Cerebellar cortex (tissue), 1 donor: ENCODE measurements at regions not wholly inside any gene's neighbourhood (a gene's known extent, or its start where the extent isn't known, plus 50 kb on each side); places are given as distances from the start of the nearest gene placed in this dataset.

ENCODE experiments used
- DNase-seq: peaks from one replicate; pipeline ENCODE4 v3.0.0-alpha.2; 2015; ENCODE audit warnings: low spot score

GRCh38 chr2:239778042-239778851 lies 246.9 kb downstream of the NDUFA10 start:
- no peak for DNase-seq

DNA sequence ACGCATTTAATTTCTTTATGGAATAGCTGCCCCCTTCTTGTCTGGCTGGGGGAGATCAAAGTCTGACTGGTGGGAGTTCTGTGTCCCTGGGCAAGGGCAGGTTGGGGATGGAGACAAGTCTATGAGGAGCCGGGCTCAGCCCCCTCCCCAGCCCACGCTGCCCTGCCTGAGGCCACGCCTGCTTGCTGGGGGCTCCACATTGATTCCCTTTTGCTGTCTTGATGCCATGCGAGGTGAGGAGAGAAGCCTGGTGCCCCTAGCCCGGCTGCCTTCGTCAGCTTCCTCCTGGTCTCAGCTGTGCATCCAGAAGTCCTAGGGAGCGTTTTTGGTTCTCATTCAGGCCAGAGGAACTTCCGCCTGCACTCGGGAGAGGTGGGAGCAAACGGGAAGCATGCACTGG lies 247.9 kb downstream of the NDUFA10 start:
- DNase-seq = no peak

DNA sequence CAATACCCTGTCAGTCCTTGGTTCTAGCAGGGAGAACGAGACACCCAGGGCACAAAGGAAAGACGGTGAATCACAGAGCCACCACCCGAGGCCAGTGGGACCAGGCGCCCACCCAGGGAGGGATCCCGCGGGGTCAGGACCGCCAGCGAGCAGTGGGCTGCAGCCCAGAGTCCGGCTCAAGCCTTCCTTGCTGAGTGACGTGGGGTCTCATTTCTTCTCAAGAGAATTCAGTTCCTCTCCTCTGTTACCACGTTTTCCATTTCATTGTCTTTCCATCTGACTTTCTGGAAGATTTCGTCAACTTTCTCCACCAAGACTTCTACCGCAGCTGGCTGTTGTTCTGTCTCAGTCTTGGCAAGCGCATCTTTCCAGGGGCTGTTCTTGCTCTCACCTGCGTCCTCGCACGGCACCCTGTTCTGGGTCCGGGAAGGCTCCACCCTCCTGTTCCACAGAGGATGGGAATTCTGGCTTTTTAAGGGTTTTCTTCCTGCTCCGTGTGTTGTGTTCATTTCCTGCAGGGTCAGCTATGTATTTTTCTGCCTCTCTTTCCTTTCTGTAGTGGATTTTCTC lies 248.6 kb downstream of the NDUFA10 start:
- DNase-seq = no peak

GRCh38 chr2:239775623-239776435 lies 249.3 kb downstream of the NDUFA10 start:
- no peak for DNase-seq

DNA sequence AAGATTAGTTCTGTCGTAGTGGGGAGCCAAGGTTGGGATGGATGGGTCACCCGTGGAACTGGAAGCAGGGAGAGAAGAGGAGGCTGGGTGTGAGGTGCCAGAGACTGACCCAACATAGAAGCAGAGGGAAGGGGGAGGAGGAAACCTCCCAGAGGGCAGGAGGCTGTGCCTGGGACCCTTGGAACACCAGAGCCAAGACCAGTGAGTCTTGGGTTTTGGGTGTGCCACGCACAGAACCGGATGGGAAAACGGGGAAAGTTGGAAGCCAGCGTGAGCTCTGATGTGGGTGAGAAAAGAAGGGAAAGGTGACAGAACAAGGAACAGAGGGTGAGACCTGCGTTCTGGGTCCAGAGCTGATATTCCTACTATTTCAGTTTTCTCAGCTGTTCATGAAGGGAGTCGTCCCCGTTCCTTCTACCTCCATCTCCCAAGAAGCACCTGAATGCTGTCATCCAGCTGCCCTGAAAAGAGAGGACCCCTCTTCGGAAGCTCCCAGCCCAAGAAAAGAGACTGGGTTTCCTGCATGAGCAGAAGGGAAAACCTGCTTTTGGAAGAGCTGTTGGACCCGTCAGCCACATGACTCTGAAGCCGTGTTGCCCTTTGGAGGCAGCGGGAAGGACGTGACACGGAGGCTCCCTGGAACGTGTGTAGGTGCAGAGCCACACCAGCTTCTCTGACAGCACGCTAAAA lies 250.1 kb downstream of the NDUFA10 start:
- no peak for DNase-seq

- DNase-seq = no peak
These were observed 251.0 kb downstream of the NDUFA10 start for GRCh38 chr2:239774142-239774462.

DNA sequence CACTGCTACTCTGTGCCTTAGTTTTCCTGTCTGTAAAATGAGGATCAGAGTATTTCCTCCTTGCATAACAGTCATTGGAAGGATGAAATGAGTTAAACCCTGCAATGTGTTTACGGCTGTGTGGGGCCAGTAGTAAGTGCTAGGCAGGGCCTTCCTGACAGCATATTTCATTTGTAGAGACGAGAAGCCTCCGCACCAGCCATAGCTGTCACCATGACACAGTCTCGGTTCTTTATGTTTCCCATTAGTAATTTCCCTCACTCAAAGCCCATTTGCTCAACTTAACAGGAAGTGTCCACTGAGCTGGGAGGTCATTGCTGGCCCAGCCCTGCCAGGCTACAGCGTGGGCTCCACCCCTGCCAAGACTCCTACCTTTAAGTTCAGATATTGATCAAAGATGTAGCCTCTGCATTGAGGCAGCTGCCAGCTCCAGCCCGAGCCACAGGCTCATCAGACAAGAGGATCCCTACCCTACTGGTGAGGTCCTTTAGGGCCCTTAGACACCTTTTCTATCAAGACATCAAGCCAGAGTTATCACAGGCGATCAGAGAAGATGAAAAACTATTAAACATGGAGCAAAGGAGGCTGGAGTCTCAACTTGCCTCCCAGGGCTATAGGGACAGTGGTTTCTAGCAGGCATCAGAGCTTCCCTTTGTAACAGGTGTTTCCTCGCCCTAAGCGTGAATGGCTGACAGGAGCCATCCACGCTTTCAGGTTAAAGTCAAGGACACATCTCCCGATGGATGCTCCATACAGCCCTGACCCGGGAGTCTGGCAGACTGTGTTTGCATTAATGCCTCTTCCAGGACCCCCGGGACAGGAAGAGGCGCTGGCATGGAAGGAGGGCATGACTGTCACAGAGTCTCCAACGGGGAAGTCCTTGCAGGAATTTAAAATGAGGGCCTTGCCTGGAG lies 251.7 kb downstream of the NDUFA10 start:
- DNase-seq = no peak

DNA sequence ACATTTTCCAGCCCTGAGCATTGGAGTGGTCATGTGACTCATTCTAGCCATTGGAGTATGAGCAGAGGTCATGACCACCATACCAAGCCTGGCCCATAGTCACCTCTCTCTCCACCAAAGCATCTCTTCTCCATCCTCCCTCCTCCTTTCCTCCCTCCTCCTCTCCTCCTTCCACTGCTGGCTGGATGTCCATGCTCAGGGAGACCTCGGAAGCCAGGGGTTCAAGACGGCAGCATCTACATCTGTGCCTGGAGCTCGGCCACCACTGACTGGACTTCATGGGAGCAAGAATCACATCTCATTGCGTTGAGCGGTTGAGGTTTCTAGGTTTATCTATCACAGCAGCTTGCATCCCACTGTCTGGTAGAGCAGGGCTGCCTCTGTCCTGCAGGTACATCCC lies 252.4 kb downstream of the NDUFA10 start:
- DNase-seq = no peak

DNA sequence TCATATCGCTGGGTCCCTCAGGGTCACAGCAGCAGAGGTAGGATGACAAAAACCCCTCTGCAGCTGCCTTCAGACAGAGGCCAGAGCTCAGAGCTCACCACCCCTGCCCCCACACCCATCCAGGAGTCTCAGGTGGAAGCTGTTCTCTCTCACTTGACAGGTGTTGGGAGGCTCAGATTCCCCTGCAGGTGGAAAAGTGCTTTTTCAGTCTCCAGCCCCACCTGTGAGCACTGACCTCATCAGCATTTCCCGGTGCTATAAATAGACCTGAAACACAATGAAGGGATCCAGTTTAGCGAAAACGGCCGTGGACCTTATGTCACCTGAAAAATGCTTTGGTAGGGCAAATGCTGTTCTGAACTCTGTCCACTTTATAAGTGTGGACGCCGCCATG lies 254.9 kb downstream of the NDUFA10 start:
- DNase-seq = no peak

DNA sequence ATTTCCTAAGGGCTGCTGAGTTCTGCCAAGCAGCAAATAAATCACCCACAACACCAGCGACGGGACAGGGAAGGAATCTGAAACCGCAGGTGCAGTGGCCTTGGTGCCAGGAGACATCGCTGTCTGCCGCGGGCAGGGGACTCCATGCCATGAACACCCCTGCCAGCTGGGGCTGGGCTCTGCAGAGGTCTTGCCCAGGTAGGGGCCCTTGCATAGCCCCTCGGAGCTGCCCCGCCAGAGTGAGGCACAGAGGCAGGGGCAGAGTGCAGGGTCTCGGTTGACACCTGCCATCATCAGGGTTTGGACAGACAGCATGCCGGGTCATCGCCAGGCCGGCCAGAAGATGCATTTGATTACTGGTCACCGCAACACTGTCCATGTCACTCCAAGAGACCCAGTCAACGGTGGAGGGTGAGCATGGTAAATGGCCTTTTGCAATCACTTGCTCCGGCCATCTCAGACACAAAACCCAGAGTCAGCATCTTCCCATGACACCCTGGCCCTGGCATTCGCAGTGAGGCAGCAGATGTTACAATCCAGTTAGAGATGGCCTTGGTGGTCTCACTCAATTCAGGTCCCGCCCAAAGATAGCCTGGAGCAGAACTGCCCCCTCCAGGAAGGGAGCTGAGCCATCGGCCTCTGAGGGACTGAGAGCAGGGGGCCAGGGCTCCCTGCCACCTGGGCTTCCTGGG lies 255.4 kb downstream of the NDUFA10 start:
- DNase-seq = no peak

- DNase-seq = no peak
These were observed 256.1 kb downstream of the NDUFA10 start for GRCh38 chr2:239768907-239769553.

GRCh38 chr2:239768031-239768790 lies 256.9 kb downstream of the NDUFA10 start:
- no peak for DNase-seq

- DNase-seq = no peak
These were observed 257.9 kb downstream of the NDUFA10 start for GRCh38 chr2:239767021-239767905.

DNA sequence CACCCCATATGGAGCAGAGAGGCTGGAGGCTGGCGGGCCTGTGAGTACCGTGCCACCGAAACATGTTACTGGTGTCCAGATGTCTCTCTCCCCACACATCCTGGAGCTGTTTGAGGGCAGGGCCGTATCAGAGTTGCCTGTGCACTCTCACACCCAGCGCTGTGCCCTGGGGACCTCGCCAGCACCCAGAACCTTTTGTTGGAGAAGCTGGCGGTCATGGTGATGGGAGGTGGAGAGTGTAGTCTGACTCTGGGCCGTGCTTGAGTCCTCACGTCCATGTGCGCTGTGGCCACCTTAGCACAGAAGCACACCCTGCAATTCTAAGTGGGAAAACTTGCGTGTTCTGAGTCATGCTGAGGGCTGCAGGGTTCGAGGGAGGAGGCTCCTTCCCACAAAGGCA lies 259.2 kb downstream of the NDUFA10 start:
- DNase-seq = no peak

- no peak for DNase-seq
These were observed 259.9 kb downstream of the NDUFA10 start for GRCh38 chr2:239765076-239765845.

GRCh38 chr2:239763433-239764097 lies 261.6 kb downstream of the NDUFA10 start:
- no peak for DNase-seq

GRCh38 chr2:239762655-239763269 lies 262.4 kb downstream of the NDUFA10 start:
- DNase-seq = no peak
